Omental fat pad (tissue), 3 donors: ENCODE measurements at regions not wholly inside any gene's neighbourhood (a gene's known extent, or its start where the extent isn't known, plus 50 kb on each side); places are given as distances from the start of the nearest gene placed in this dataset.

Experiments used
- ATAC-seq: fragments of 150-250 bp; one replicate; pipeline ENCODE4 v1.9.1; 2016; ENCODE audit warnings: mild to moderate bottlenecking, moderate library complexity; ENCODE audit not compliant: low FRiP score
- DNase-seq: peaks from one replicate; pipeline ENCODE4 v3.0.0-alpha.2; 2019; ENCODE audit warnings: low spot score
- CTCF ChIP-seq, 3 donors: fragments of 450-650 bp; IDR thresholded peaks; one replicate each; pipeline ENCODE4 v1.5.1; 2016 to 2017; ENCODE audit warnings: antibody characterized with exemption in 3 of 3, mild to moderate bottlenecking in 3 of 3, moderate library complexity in 2 of 3

DNA sequence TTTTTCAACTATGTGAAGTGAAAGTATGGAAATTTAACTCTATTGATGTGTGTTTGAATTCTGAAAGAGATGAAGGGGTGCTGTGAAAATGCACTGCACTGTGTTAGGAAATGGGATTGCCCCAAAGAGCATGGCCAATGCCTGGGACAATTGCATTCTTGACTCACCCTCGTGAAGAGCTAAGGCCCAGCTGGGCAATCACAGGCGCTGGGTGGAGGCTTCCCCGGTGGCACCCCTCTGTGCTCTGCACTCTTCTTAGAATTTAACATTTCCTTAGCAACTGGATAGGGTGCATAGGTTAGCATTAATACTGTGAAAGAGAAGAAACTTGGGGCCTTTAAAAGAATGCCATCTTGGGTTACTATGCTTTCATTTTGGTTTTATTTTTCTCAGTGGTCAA, 179.9 kb upstream of the GOLIM4 start:
- no peak for ATAC-seq
- no peak for TF ChIP-seq CTCF (IDR thresholded peaks at IDR 0.05)
- no peak for DNase-seq

DNA sequence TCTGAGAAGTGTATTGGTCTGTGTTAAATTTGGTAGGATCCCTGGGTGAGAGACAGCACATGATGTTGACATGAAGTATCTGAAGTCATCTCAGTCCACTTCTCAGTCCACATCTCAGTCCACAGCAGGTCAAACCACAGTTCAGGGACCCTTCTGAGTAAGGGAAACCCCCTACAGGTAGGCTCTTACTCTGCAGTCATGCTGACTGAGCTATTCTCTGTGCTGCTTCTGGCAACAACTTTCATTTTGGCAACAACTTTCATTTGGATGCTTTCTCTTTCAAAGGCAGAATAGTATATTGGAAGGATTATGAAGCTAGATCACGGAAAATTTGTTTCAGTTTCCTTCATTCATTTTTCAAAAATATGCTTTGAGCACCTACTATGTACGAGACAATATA, 178.2 kb upstream of the GOLIM4 start:
- DNase-seq (no peak), ATAC-seq (no peak)
- TF ChIP-seq CTCF (IDR thresholded peaks at IDR 0.05), result no peak

GRCh38 chr3:168273036-168273435, 177.3 kb upstream of the GOLIM4 start:
- ATAC-seq (no peak), DNase-seq (no peak)
- TF ChIP-seq CTCF (IDR thresholded peaks at IDR 0.05), result no peak

GRCh38 chr3:168272343-168272985, 176.7 kb upstream of the GOLIM4 start:
- no peak for TF ChIP-seq CTCF (IDR thresholded peaks at IDR 0.05)
- DNase-seq (no peak), ATAC-seq (no peak)

DNA sequence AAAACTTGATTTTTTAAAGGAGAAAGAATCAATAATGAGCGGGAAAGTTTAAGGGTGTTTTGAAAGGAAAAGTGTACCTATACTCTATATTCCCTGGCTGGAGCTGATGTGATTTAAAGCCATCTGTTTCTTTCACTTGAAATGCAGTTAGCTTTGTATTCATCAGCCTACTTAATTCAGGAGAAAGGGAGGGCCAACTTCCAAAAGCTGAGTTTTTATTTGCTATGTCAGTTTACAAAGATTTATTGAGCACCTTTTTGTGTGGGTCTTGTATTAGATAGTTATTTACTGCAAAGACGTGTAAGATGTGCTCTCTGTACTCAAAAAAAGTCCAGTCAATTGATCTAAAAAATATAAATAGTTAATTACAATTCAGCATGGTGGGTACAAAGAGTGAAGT, 176.2 kb upstream of the GOLIM4 start:
- ATAC-seq (no peak), DNase-seq (no peak)
- no peak for TF ChIP-seq CTCF (IDR thresholded peaks at IDR 0.05)

- TF ChIP-seq CTCF (IDR thresholded peaks at IDR 0.05), result no peak
- no peak for DNase-seq
- ATAC-seq, result no peak
Observed at GRCh38 chr3:168269001-168269400, 173.3 kb upstream of the GOLIM4 start.

- TF ChIP-seq CTCF (IDR thresholded peaks at IDR 0.05), result no peak
- ATAC-seq, result no peak
- no peak for DNase-seq
Observed at GRCh38 chr3:168267179-168267578, 171.5 kb upstream of the GOLIM4 start.
